ENCODE measurements at regions not wholly inside any gene's neighbourhood (a gene's known extent, or its start where the extent isn't known, plus 50 kb on each side); places are given as distances from the start of the nearest gene placed in this dataset.

- TF ChIP-seq REST (IDR thresholded peaks at IDR 0.05; ENCODE audit: low read depth, low read length) (no peak), GABPA (IDR thresholded peaks at IDR 0.05; ENCODE audit: low read depth) (no peak), POLR2AphosphoS5 (IDR thresholded peaks at IDR 0.05; ENCODE audit: low read depth, low read length) (no peak), MEF2A (IDR thresholded peaks at IDR 0.05; ENCODE audit: borderline replicate concordance, low read depth) (no peak), MXI1 (IDR thresholded peaks at IDR 0.05; ENCODE audit: low read depth, low read length) (no peak), NFIC (IDR thresholded peaks at IDR 0.05; ENCODE audit: borderline replicate concordance) (no peak), USF2 (IDR thresholded peaks at IDR 0.05; ENCODE audit: borderline replicate concordance, low read depth, low read length) (no peak), IRF3 (IDR thresholded peaks at IDR 0.05; ENCODE audit: low read depth, low read length) (no peak), RAD21 (IDR thresholded peaks at IDR 0.05; ENCODE audit: low read length) (no peak), RCOR1 (IDR thresholded peaks at IDR 0.05; ENCODE audit: low read length) (no peak)
Observed at GRCh38 chr14:97486601-97487120, 689.5 kb downstream of the VRK1 start (continued).

- Histone ChIP-seq H3K36me3 (replicated peaks in 1 of 2; ENCODE audit: control insufficient read depth in 1 of 2, insufficient read depth in 2 of 2, low read length in 1 of 2) (no peaks in the 10 kb centered on the region), H4K20me1 (ENCODE audit: insufficient read depth) (no peaks in the 10 kb centered on the region), H3K4me3 (ENCODE audit: low read depth in 2 of 2, low read length in 1 of 2) (no peak overlapping the region), H3K9ac (no peak overlapping the region), H3F3A (replicated peaks; ENCODE audit: insufficient read depth) (no peaks in the 10 kb centered on the region), H3K27ac (ENCODE audit: low read depth in 2 of 2, low read length in 1 of 2) (no peak overlapping the region), H3K9me3 (no peaks in the 10 kb centered on the region), H3K4me1 (ENCODE audit: control insufficient read depth in 1 of 2, insufficient read depth in 2 of 2, low read depth in 1 of 2, low read length in 1 of 2) (no peaks in the 10 kb centered on the region), H3K4me2 (no peak overlapping the region), H2AFZ (ENCODE audit: low read depth) (no peak overlapping the region), H3K27me3 (ENCODE audit: insufficient read depth) (no peaks in the 10 kb centered on the region), H3K9me2 (no peaks in the 10 kb centered on the region), H3K79me2 (ENCODE audit: insufficient read depth) (no peaks in the 10 kb centered on the region)
- no peak for TF ChIP-seq ELF1 (IDR thresholded peaks at IDR 0.05)
- TF ChIP-seq ZBTB33 (IDR thresholded peaks at IDR 0.05; ENCODE audit: borderline replicate concordance, low read depth) = no peak
- no peak for TF ChIP-seq FOSL2 (IDR thresholded peaks at IDR 0.05; ENCODE audit: borderline replicate concordance, low read depth)
- no peak for TF ChIP-seq PBX3 (IDR thresholded peaks at IDR 0.05)
- 4% methylated on average over 9 of the region's 10 CpGs for WGBS (ENCODE audit: low lambda C conversion rate)
- DNase-seq = no peak
- ChIA-PET CTCF (no interaction called here), POLR2A (no interaction called here)
Observed at GRCh38 chr14:97489750-97490149, 692.6 kb downstream of the VRK1 start.

All from SK-N-SH (cell line).